H54 (cell line): ENCODE measurements at regions not wholly inside any gene's neighbourhood (a gene's known extent, or its start where the extent isn't known, plus 50 kb on each side); places are given as distances from the start of the nearest gene placed in this dataset.
"Not testable (repeated sequence)": the region's sequence is repeated elsewhere in the genome, so short reads cannot be mapped to it uniquely, and the experiment has no call there.

ENCODE experiments used
- DNase-seq: peaks from one replicate; pipeline ENCODE4 v3.0.0; 2011; ENCODE audit warnings: low spot score, mixed read lengths; ENCODE audit not compliant: insufficient read length
- FAIRE-seq: peaks from 3 replicates; lab custom pipeline; 2011; peaks lifted over from hg19 to GRCh38; lab: Jason Lieb, UNC
- POLR2A ChIP-seq: IDR thresholded peaks from 2 replicates; pipeline ENCODE4 v1.6.1; 2011; ENCODE audit warnings: low read depth, mild to moderate bottlenecking, low read length

- no peak for DNase-seq
- TF ChIP-seq POLR2A, result no peak
- no peak for FAIRE-seq
These were observed 374.3 kb upstream of the SLC35B3 start for GRCh38 chr6:8809662-8810061.

GRCh38 chr6:8803181-8803760, 367.9 kb upstream of the SLC35B3 start:
- FAIRE-seq (no peak), DNase-seq (no peak)
- TF ChIP-seq POLR2A, result no peak

GRCh38 chr6:8802397-8802796, 367.1 kb upstream of the SLC35B3 start:
- not testable (repeated sequence) for FAIRE-seq, DNase-seq

GRCh38 chr6:8794420-8794819, 359.1 kb upstream of the SLC35B3 start:
- no peak for FAIRE-seq
- DNase-seq, result no peak
- TF ChIP-seq POLR2A, result no peak

- DNase-seq (no peak), FAIRE-seq (no peak)
- TF ChIP-seq POLR2A, result no peak
These were observed 354.5 kb upstream of the SLC35B3 start for GRCh38 chr6:8789878-8790277.

GRCh38 chr6:8785223-8785622, 349.9 kb upstream of the SLC35B3 start:
- FAIRE-seq (no peak), DNase-seq (no peak)
- no peak for TF ChIP-seq POLR2A

GRCh38 chr6:8783191-8783590, 347.8 kb upstream of the SLC35B3 start:
- DNase-seq, result no peak

GRCh38 chr6:8780653-8781052, 345.3 kb upstream of the SLC35B3 start:
- no peak for TF ChIP-seq POLR2A
- FAIRE-seq (no peak), DNase-seq (no peak)

More at GRCh38 chr6:8783191-8783590, 347.8 kb upstream of the SLC35B3 start:
- no peak for TF ChIP-seq POLR2A
- no peak for FAIRE-seq

GRCh38 chr6:8764733-8765132, 329.4 kb upstream of the SLC35B3 start:
- FAIRE-seq, result no peak
- no peak for TF ChIP-seq POLR2A
- DNase-seq, result no peak

- DNase-seq, result no peak
- TF ChIP-seq POLR2A, result no peak
- FAIRE-seq, result no peak
These were observed 325.6 kb upstream of the SLC35B3 start for GRCh38 chr6:8760951-8761350.

- DNase-seq, result no peak
- no peak for FAIRE-seq
These were observed 323.1 kb upstream of the SLC35B3 start for GRCh38 chr6:8758412-8758811.

GRCh38 chr6:8750627-8751026, 315.3 kb upstream of the SLC35B3 start:
- no peak for TF ChIP-seq POLR2A
- FAIRE-seq, result no peak
- no peak for DNase-seq

More at GRCh38 chr6:8758412-8758811, 323.1 kb upstream of the SLC35B3 start:
- TF ChIP-seq POLR2A, result no peak

GRCh38 chr6:8749465-8749864, 314.1 kb upstream of the SLC35B3 start:
- DNase-seq (no peak), FAIRE-seq (no peak)
- TF ChIP-seq POLR2A, result no peak

- no peak for TF ChIP-seq POLR2A
- peak; percentile 9 for DNase-seq
These were observed 307.9 kb upstream of the SLC35B3 start for GRCh38 chr6:8743170-8743745.

GRCh38 chr6:8739454-8739853, 304.1 kb upstream of the SLC35B3 start:
- DNase-seq, result no peak
- no peak for FAIRE-seq
- TF ChIP-seq POLR2A, result no peak

More at GRCh38 chr6:8743170-8743745, 307.9 kb upstream of the SLC35B3 start:
- peak; percentile 90 for FAIRE-seq

- TF ChIP-seq POLR2A, result no peak
- DNase-seq (no peak), FAIRE-seq (no peak)
These were observed 303.6 kb upstream of the SLC35B3 start for GRCh38 chr6:8738951-8739350.
